Stimulated activated CD4-positive, alpha-beta T cell treated with anti-CD3 and anti-CD28 coated beads, Interleukin-1b, Interleukin-23, amount 100 ng/mL, for 24 hours (primary cell): ENCODE measurements at regions not wholly inside any gene's neighbourhood (a gene's known extent, or its start where the extent isn't known, plus 50 kb on each side); places are given as distances from the start of the nearest gene placed in this dataset.
"Not testable (repeated sequence)": the region's sequence is repeated elsewhere in the genome, so short reads cannot be mapped to it uniquely, and the experiment has no call there.

Experiments
- DNase-seq, 4 experiments: peaks; one replicate each; pipeline ENCODE4 v3.0.0-alpha.2; 2020; ENCODE audit warnings: low read depth in 4 of 4, low spot score in 1 of 4

DNA sequence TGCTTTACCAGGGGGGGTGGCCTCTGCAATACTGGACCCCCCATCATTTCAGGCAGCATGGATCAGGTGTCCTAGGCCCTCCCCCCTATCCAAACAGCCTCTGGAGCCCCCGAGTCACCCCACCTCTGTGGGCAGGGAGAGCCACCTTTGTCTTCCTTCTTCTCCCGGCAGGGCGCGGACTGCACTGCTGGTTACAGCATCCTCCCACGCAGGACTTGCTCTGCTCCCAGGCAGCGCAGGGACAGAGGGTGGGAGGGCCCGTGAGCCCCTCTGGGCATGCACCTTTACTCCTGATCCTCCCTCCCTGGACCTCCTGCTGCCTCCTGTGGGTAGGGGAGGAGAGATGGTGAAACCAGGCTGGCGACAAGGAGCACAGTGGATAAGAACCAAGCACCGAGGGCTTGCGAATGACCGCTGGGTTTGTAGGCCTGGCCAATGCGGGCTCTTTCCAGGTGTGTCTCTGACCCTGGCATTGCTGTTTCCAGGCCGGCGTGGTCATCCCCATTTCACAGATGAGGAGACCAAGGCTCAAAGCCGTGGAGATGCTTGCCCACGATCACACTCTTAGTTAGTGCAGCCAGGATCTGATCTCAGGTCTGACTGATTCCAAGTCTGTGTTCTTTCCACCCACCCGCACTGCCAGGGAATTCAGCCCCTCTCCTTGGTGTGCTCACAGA lies 73.6 kb upstream of the TARDBP start:
- no peak for DNase-seq

DNA sequence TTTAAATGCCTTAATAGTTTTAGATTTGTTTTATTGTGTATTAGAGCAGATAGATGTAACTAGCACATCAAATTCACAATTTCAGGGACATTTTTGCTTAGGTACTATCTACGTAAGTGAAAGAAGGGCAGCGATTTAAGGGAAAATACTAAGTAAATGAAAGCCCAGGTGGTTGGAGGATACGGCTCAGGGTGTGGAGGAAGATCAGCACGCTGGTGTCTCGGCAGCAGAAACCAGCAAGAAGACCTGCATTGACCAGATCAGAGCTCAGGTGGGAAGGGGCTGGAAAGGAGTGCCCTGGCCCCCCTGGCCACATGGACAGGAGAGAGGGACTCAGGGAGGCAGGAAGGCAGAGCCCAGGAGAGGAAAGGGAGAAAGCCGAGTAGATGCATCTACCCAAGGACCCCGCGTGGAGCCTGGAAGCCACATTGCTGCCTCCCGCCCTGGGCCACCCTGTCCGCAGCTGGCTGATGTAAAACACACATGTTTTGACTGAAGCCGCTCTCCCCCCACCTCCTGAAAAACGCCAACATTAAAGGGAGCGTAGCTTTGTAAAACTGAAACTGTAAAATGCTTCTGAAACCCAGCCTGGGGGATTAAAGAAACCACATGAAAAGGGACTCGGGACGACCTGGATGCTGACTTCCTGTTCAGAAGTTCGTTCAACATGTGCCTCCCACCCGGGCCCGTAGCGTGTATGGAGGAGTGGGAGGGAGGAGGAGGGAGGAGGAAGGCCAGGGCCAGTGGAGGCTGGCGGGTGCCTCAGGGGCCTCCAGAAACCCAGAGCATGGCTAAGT lies 72.6 kb upstream of the TARDBP start:
- DNase-seq, result peak in 3 of 4 experiments; percentile 20 to 66 (median 24)

DNA sequence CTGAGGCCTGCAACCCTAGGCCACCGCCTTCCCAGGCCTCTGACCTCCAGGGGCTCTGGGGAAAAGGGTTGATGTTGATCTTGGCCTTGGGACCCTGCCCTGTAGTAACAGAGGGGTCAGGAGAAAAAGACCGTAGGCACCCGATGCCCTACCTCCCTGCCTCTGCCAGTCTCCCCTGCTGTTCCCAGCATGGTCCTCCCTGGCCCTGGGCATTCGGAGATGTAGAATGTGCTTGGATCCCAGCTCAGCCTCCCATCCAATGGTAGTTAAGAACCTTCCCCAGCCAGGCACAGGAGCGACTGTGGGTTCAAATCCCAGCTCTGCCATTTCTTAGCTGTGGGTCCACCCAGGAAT lies 72.0 kb upstream of the TARDBP start:
- DNase-seq, result no peak

DNA sequence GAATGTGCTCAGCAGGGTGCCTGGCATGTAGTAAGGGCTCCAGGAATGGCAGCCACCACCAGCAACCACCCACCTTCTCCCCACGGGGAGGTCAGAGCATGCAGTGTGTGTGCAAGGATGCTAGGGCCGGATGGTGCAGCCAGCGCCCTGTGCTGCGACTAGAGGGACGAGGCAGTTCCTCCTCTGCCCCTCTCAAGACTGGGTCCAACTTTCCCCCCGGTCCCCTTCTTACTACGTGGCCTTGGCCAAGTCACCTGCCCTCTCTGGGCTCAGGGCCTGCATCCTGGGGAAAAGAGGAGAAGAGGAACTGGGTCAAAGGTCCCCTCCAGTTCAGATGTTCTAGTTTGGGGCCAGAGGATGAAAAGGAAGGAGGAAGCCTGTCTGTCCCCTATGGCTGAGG lies 71.6 kb upstream of the TARDBP start:
- no peak for DNase-seq

DNA sequence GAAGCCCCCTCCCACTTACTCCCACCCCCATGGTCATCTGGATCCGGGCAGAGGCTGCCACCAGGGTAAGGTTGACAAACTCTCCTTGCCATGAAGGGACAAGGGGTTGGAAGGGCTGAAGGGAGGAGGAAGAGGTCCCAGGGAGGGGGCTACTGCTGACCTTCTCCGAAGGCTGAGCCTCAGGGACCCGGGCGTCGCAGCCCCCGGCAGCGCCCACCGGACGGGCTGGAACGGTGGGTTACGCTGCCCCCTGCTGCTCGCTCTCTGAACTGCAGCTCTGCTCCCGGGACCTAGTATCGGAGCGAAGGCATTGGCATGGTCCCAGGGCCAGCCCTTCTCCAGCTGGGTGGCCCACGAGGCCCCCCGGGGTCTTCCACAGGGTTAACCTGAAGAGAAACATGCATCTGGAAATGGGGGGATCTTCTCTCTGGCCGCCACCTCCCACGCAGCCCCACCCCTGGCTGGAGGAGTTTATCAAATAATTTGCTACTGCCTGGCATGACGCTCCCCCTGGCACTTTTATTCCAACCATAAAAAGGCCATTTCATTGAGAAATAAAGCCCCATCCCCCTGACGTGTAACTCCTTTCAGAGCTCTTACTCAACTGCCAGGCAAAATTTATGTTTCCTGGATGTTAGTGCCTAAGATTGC lies 70.4 kb upstream of the TARDBP start:
- DNase-seq, result peak in 3 of 4 experiments; percentile 37 to 64 (median 38)

DNA sequence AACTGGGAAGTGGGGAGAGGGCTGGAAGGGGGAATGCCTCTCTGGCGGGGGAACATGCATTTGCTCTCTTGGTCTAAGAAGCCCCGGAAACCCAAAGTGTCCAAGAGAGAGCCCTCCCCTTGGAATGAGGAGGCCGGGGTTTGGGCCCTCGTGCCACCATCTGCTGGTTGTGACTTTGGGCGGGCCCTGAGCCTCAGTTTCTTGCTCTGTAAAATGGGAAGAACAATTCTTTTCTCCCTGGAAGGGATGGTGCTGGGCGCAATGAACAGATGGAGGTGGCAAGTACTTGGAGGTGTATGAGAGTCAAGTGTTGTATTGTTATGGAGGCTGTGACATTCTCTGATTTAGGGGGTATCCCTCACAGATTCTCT lies 69.9 kb upstream of the TARDBP start:
- no peak for DNase-seq

DNA sequence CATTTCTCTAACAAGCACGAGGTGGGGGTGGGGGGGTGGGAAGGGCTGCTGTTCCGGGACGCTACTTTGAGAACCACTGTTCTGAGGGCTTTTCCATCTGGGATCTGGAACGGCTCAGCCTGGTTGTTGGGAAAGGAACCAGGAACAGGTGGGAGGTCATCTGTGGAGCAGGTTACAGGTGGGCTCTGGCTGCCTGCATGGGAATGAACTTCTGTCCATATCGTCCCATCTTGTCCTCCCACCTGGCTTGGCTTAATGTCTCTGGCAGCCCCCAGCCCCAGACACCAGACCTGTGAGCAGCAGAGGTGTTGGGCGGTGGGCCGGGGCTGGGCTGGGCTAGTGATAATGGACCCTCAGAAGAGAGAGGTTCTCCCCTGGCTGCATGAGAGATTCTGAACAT lies 69.4 kb upstream of the TARDBP start:
- DNase-seq, result no peak

DNA sequence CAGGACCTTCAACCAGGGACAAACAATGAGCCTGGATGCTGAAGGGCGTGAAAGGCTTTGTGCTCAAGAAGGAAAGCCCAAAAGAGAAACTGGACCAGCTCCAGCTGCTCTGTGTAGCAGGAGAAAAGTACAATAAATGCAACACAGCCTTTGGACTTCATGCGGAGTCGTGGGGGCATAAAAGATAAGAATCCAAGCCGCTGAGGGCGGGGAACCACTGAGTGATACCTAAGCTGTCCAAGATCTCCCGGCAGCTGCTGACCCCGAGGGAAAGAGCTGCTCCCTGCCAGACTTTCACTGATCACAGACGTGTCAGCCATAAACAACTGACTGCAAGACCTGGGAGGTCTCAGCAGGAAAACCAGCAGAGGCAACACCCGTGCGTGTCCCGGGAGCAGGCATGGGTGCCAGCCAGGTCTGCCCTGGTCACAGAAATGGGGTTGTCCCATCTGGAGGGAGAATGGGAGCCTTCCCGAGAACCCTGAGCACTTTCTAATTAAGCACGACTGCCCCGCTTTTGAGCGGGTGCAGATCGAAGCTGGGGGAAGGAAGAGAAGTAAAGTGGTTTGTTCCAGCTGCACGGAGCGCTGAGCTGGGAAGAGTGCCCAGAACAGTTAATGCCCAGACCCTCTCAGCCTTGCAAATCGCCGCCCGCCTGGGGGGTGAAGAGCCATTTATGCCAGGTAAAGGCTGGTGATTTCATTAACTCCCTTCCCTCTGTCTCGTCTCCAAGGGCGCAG lies 68.3 kb upstream of the TARDBP start:
- no peak for DNase-seq

DNA sequence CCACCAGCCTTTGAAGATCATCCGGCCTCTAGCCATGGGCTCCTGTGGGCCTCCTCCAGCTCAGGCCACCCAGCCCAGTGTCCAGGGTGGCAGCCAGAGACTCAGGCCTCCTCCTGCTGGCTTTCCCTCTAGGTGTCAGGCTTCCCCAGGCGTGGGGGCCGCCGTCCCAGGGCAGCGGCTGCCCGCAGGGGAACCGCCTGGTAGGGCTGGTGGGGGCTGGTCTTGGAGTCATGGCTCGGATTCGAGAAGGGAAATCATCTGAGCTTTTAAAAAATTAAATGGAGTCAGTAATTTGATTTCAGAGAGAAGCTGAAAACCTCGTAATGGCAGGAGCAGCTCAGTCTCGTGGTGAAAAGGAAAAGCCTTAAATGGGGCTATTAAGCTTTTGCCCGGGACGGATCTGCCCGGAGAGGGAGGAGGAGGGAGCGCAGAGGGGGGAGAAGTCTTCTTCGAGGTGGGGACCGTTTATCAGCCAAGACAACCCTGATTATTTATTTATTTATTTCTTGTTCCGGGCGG lies 66.4 kb upstream of the TARDBP start:
- DNase-seq, result no peak

DNA sequence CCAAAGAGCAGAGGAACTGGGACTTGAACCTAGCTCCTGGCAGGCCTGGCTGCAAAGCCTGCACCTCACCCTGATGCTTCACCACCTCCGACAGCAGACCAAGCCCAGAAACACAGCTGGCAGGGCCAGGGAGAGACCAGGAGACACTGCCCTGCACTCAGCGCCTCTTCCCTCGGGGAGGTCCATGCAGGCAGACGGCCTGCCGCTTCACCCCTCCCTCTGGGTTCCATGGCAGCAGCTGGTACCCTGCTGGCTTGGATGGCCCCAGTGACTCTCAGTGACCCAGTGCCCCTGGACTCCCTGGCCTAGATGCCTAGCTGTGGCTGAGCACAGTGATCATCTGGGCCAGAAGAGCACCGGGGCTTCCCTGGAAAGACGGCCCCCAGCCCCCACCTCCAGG lies 65.3 kb upstream of the TARDBP start:
- DNase-seq, result no peak

DNA sequence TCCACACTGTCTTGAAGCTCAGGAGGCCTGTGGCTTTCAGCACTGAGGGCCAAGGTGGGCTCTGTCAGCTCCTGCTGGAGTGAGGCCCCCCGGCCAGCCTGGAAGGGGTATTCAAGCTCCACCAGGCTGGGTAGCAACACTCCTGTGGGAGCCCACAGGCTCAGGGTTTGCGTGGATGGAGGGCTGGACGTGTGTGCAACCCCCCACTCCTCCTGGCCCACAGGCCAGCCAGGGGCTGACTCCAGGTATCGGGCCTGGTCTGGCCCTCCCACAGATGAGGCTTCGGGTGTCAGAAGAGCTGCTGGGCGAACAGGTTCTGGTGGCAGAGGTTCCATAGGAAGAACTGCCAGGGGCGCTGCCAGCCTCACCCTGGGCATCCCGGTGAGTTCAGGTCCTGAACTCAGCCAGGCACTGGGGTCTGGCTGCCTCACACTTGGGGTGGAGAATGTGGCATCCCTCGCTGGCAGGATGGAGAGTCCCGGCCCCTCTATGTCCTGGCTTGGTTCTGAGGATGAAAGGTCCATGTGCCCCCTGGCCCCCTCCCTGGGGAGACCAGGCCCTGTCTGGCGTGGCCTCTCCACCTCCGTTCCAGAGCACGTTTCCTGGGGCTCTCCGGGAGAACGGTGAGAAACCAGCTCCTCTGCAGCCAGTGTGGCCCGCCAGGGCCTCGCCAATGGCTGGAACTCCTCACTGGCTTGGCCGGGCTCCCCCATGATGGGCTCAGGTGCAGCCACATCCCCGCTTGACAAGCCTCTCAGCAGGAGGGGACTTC lies 64.6 kb upstream of the TARDBP start:
- no peak for DNase-seq

DNA sequence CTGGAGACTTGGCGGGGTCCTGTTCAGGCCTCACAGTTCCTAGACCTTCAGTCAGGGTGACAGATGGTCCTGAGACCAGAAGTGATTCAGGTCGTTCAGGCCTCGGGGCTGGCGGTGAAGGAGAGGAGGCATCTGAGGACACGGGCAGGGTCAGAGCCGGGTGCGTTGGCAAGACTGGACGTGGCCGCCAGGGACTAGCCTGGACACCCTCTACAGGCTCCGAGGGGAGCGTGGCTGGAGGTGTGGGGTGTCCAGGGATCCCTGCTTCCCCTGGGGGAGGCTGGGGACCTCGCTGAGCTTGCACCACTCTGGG lies 64.0 kb upstream of the TARDBP start:
- no peak for DNase-seq

DNA sequence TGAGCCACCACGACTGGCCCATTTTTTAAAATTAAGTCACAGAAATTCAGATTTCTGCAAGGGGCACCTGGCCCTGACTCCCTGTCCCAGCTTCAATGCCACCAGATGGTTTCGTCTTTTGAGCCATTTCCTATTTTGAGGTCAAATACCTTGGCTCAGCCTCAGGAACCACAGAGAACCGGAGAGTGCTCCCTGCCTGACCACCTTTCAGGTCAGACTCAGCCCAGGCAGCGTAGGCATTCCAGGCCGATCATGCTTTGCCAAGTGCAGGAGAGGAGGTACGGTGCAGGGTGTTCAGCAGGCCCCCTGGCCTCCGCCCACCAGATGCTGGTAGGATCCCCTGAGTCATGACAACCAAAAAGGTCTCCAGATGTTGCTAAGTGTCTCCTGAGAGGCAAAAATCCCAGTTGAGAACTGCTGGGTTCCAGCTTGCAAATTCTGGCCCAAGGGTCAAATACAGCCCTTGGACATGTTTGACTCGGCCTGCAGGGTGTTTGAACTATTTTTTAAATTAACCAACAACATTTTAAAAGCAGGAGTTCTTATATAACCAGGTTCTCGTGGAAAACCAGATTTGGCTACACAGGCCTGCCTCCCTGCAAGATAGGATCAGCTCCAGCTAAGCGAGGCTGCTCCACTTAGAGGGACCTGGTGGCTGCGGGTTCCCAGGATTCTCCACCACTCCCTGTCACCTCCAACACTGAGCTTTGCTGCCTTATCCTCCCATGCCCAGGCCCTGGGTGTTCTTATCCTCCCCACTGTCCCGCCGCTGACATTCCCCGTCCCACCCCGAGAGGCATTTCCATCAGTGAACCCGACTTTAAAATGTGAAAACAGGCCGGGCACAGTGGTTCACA lies 61.9 kb upstream of the TARDBP start:
- DNase-seq, result no peak

DNA sequence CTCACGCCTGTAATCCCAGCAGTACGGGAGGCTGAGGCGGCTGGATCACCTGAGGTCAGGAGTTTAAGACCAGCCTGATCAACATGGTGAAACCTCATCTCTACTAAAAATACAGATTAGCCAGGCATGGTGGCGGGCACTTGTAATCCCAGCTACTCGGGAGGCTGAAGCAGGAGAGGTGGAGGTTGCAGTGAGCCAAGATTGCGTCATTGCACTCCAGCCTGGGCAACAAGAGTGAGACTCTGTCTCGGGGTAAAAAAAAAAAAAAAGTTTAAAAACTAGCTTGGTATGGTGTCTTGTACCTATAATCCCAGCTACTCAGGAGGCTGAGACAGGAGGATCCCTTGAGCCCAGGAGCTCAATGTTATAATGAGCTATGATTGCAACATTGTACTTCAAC lies 61.2 kb upstream of the TARDBP start:
- not testable (repeated sequence) for DNase-seq

DNA sequence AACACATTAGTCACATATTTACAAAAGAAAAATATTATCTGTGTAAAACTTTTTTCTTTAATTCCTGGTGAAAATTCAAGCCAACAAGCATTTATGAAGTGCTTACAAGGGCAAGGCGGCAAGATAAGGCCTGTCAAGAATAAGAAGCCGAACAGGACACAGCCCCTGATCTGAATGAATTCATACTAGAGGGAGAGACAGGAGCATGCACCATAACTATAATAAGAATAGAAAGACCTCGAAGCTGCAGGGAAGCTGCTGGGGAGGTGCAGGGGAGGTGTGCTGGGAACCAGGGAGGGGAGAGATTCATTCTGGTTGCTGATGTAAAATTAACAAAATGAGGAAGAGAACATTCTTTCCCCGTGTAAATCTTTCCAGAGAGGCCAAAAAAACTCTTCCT lies 60.5 kb upstream of the TARDBP start:
- no peak for DNase-seq

DNA sequence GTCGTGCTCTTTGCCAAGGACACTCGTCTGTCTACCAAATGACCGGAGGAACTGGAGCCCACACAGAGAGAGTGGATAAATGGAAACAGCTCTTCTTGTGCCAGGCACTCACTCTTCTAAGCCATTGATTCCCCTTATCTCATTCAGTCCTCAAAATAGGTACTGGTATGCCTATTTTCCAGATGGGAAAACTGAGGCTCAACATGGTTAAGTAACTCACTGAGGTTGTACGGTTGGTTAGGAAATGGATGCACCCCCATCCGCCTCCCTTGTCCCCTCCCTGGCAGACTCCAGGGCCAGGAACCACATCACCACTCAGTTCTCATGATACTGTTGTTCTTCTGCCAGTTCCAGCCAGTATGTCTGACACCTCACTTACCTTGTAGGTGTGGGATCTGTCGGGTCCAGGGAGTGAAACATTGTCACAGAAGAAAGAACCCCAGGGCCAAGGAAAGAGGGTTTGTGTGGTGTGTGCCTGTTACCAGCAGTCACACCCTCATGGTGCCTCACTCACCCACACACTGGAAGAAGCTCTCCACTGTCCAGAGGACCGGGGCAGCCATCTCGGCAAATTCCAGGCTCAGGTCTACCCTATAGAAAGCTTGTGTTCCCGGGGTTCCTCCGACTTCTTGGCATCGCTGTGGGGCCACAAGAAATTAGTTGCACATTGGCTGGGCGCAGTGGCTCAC lies 58.8 kb upstream of the TARDBP start:
- no peak for DNase-seq

DNA sequence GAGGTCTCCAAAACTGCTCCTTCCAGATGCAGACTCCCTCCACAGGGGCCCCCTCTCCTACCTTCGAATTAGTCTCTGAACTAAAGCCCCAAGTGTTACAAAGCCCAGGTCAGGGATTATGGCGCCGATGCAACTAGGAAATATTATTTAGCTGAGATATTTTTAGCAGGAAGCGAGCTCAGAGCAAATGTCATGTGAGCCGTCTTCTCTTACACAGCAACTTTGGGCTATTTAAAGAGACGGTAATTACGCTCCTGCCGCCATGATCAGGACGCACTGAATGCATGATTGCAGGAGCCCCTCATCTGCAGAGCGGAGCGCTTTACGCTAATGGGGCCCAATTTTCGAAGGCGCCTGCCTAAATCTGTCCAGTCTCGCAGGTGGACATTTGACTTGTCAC lies 55.3 kb upstream of the TARDBP start:
- no peak for DNase-seq

DNA sequence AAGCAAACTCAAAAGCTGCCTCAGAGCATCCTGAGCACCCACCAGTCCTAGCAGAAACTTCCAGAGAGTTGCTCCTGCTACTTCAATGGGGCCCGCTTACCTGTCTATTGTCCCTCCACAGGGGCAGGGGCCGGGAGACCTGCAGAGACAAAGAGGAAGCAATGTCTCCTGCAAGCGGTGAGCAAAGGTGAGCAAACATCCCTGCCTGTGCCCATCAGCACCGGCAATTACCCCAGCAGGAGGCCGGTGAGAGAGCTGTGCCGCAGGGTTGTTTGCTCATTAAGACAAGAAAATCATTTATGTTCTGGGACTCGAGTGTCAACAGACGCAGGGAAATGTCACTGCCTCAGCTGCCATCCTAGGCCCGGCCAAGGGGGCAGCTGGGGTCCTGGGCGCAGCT lies 53.8 kb upstream of the TARDBP start:
- no peak for DNase-seq
